Smooth muscle cell (in vitro differentiated cells): ENCODE measurements at regions not wholly inside any gene's neighbourhood (a gene's known extent, or its start where the extent isn't known, plus 50 kb on each side); places are given as distances from the start of the nearest gene placed in this dataset.

Source experiments
- DNase-seq: peaks from one replicate; lab custom pipeline; 2025; ENCODE audit not compliant: unreplicated experiment; lab: John Stamatoyannopoulos, UW
- H2AFZ ChIP-seq: fragments of 200-600 bp; sonication (generic); 2 replicates; pipeline ENCODE4 v1.6.0; 2016; ENCODE audit warnings: antibody characterized with exemption, low read depth, mild to moderate bottlenecking
- H3F3A ChIP-seq: fragments of 200-600 bp; sonication (generic); 2 replicates; pipeline ENCODE4 v1.6.0; 2017; ENCODE audit warnings: antibody characterized with exemption, low read depth
- H3K27ac ChIP-seq: fragments of 200-600 bp; sonication (generic); 2 replicates; pipeline ENCODE4 v1.5.1; 2016; ENCODE audit warnings: low read depth, mild to moderate bottlenecking
- H3K27me3 ChIP-seq: fragments of 200-600 bp; sonication (generic); 2 replicates; pipeline ENCODE4 v1.6.1; 2016; ENCODE audit warnings: low read depth, mild to moderate bottlenecking
- H3K36me3 ChIP-seq: fragments of 200-600 bp; sonication (generic); 2 replicates; pipeline ENCODE4 v1.5.1; 2016; ENCODE audit warnings: low read depth
- H3K4me1 ChIP-seq: fragments of 200-600 bp; sonication (generic); 2 replicates; pipeline ENCODE4 v1.5.1; 2016; ENCODE audit warnings: low read depth
- H3K4me2 ChIP-seq: fragments of 200-600 bp; sonication (generic); 2 replicates; pipeline ENCODE4 v1.6.0; 2016; ENCODE audit warnings: mild to moderate bottlenecking
- H3K4me3 ChIP-seq: fragments of 200-600 bp; sonication (generic); 2 replicates; pipeline ENCODE4 v1.5.1; 2016; ENCODE audit warnings: mild to moderate bottlenecking
- H3K79me2 ChIP-seq: fragments of 200-600 bp; sonication (generic); 2 replicates; pipeline ENCODE4 v1.6.0; 2016; ENCODE audit warnings: low read depth, mild to moderate bottlenecking
- H3K9ac ChIP-seq: fragments of 200-600 bp; sonication (generic); 2 replicates; pipeline ENCODE4 v1.6.0; 2016; ENCODE audit warnings: low read depth
- H3K9me3 ChIP-seq: fragments of 200-600 bp; sonication (generic); replicated peaks from 2 replicates; pipeline ENCODE4 v1.5.1; 2016; ENCODE audit warnings: low read depth
- H4K20me1 ChIP-seq: fragments of 200-600 bp; sonication (generic); 2 replicates; pipeline ENCODE4 v1.6.0; 2016; ENCODE audit warnings: low read depth
- WGBS: methylation state at CpG from one replicate; pipeline ENCODE4 v1.1.7; 2016; ENCODE audit warnings: low lambda C conversion rate; 5-methylcytosine and 5-hydroxymethylcytosine counted together
- TF ChIP-seq, protein P1 (sequence below): fragments of 200-600 bp; sonication (generic); IDR thresholded peaks from 2 replicates; pipeline ENCODE4 v1.5.1; 2017; ENCODE audit warnings: borderline replicate concordance, mild to moderate bottlenecking, antibody characterized with exemption; ENCODE audit not compliant: insufficient read depth, poor library complexity, severe bottlenecking

DNA sequence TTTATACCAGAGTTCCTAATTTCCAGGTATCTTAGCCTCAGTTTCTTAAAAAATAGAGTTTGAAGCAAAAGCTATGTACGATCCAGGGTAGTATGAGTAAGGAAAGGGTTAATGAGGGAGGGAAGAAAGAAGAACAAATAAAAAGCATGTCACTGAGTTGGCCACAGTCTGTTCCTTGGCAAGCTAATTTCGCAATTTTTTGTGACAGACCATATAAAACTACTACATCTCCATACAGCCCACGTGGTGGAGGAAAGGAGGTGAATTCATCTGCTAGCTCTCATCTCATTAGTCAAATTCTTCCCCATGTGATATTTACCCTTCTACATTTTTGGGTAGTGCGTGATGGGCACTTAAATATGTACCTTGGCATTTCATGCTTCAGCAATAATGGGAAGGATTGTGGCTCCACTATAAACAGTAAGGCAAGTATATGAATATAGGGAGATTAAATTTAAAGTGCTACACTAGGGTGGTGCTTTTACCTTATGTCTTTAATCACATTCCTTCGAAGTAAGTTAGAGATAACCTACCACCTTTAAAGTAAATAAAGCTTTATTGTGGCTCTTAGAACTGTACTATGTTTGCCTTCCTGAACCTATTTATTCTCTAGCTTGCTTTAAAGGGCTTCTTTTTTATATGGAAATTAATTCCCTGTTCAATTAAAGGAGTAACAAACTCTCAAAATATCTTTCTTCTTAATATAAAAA lies 102.1 kb upstream of the VAMP7 start:
- Histone ChIP-seq H3K9ac (no peak overlapping the region), H3K4me1 (no peaks in the 10 kb centered on the region), H3K27ac (no peak overlapping the region), H2AFZ (no peak overlapping the region), H4K20me1 (no peaks in the 10 kb centered on the region), H3K4me2 (no peak overlapping the region), H3K9me3 (no peaks in the 10 kb centered on the region), H3K4me3 (no peak overlapping the region), H3K36me3 (no peaks in the 10 kb centered on the region), H3K27me3 (no peaks in the 10 kb centered on the region), H3F3A (no peaks in the 10 kb centered on the region), H3K79me2 (no peaks in the 10 kb centered on the region)
- no peak for DNase-seq
- 56% methylated on average over 5 of the region's 5 CpGs for WGBS
- TF ChIP-seq, protein P1, sequence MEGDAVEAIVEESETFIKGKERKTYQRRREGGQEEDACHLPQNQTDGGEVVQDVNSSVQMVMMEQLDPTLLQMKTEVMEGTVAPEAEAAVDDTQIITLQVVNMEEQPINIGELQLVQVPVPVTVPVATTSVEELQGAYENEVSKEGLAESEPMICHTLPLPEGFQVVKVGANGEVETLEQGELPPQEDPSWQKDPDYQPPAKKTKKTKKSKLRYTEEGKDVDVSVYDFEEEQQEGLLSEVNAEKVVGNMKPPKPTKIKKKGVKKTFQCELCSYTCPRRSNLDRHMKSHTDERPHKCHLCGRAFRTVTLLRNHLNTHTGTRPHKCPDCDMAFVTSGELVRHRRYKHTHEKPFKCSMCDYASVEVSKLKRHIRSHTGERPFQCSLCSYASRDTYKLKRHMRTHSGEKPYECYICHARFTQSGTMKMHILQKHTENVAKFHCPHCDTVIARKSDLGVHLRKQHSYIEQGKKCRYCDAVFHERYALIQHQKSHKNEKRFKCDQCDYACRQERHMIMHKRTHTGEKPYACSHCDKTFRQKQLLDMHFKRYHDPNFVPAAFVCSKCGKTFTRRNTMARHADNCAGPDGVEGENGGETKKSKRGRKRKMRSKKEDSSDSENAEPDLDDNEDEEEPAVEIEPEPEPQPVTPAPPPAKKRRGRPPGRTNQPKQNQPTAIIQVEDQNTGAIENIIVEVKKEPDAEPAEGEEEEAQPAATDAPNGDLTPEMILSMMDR = no peak

DNA sequence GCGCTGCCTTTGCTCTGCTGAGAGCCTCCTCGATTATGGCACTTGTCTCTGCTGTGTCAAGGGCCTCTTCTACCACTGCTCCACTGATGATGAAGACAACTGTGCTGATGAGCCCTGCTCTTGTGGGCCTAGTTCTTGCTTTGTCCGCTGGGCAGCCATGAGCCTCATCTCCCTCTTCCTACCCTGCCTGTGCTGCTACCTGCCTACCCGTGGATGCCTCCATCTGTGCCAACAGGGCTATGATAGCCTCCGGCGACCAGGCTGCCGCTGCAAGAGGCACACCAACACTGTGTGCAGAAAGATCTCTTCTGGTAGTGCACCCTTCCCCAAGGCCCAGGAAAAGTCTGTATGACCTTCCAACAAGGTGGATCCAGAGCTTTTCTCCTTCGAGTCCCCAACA lies 106.8 kb upstream of the VAMP7 start:
- Histone ChIP-seq H3K27ac (no peak overlapping the region), H3K9ac (no peak overlapping the region), H3K4me3 (no peak overlapping the region), H3K36me3 (no peaks in the 10 kb centered on the region), H4K20me1 (no peaks in the 10 kb centered on the region), H2AFZ (no peak overlapping the region), H3K4me1 (no peaks in the 10 kb centered on the region), H3K9me3 (no peaks in the 10 kb centered on the region), H3K79me2 (no peaks in the 10 kb centered on the region), H3K4me2 (no peak overlapping the region), H3K27me3 (no peaks in the 10 kb centered on the region), H3F3A (no peaks in the 10 kb centered on the region)
- no peak for DNase-seq
- WGBS = 73% methylated on average over 8 of the region's 8 CpGs
- TF ChIP-seq, protein P1 = no peak

DNA sequence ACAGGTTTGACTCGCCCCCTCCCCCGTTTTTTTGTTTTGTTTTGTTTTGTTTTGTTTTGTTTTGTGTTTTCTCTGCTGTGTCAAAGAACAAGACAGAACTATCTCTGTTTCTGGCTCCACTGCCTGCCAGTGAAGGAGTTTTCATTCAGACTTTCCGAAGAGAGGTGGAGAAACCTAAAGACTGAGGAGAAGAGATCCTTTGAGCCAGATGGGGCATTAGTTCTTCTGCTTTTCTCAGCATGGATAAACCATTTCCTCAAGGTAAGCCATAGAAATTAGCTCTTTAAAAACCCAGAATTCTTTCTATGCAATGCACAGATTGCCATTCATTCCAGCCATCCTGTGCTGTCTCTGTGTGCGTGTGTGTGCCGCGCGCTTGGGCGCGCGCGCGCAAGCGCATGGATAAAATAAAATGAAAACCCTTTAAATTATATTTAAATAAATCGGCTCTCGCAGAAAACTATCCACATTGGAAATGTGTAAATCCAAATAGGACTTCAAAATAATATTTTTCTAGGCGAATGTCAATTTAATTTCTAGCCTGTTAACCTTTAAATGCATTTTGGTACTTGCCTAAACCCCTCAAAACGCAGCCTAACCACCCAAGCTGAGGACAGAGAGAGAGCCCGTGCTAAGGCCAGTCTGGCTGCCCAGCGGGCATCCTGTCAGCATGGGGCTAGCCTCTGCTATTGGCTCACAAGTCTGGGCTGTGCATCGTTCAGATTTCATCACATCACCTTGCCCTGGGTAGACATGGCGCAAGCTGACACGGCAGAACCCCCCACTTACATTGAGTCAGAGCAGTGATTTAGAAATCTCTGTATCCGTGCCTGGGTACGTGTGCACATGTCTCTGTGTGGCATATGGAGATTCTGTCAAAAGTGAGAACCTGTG lies 113.0 kb upstream of the VAMP7 start:
- Histone ChIP-seq H3K9me3 (no peaks in the 10 kb centered on the region), H4K20me1 (no peaks in the 10 kb centered on the region), H3K9ac (no peak overlapping the region), H3K27ac (no peak overlapping the region), H3F3A (no peaks in the 10 kb centered on the region), H3K36me3 (no peaks in the 10 kb centered on the region), H2AFZ (no peak overlapping the region), H3K27me3 (no peaks in the 10 kb centered on the region), H3K4me3 (peak overlapping the region; percentile 67), H3K4me2 (peak overlapping the region; percentile 87), H3K4me1 (no peaks in the 10 kb centered on the region), H3K79me2 (no peaks in the 10 kb centered on the region)
- TF ChIP-seq, protein P1 = no peak
- DNase-seq = no peak
- 55% methylated on average over 24 of the region's 24 CpGs for WGBS
